GM12875 (cell line): ENCODE measurements at regions not wholly inside any gene's neighbourhood (a gene's known extent, or its start where the extent isn't known, plus 50 kb on each side); places are given as distances from the start of the nearest gene placed in this dataset.

ENCODE experiments used
- H3K4me3 ChIP-seq: one replicate; pipeline ENCODE4 v1.5.1; 2011; ENCODE audit warnings: low read depth, low read length, control low read depth
- TF ChIP-seq, protein P1 (sequence below): IDR thresholded peaks from 2 replicates; pipeline ENCODE4 v1.5.1; 2011; ENCODE audit warnings: low read depth, mild to moderate bottlenecking, control low read depth, inconsistent platforms, low read length, moderate library complexity, borderline replicate concordance; ENCODE audit not compliant: insufficient read depth

DNA sequence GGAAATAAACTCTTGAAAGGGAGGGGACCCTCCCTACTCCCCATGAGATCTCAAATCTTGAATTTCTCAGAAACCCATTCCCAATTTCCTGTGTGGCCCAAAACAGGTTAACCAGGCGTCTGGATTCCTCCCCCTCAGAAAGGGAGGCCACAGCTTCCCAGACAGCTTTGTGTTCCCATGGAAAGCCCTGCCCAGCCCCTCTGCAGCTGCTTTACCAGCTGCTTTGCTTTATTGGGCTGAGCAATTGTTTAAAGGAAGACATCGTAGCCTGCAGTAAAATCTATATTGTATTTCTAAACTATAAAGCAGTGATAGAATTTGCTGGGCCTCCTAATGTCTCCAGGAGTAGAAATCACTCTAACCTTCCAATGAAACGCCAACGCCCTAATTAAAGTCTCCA lies 97.4 kb downstream of the CHST1 start:
- H3K4me3 ChIP-seq, result no peak overlapping the region
- TF ChIP-seq, protein P1, sequence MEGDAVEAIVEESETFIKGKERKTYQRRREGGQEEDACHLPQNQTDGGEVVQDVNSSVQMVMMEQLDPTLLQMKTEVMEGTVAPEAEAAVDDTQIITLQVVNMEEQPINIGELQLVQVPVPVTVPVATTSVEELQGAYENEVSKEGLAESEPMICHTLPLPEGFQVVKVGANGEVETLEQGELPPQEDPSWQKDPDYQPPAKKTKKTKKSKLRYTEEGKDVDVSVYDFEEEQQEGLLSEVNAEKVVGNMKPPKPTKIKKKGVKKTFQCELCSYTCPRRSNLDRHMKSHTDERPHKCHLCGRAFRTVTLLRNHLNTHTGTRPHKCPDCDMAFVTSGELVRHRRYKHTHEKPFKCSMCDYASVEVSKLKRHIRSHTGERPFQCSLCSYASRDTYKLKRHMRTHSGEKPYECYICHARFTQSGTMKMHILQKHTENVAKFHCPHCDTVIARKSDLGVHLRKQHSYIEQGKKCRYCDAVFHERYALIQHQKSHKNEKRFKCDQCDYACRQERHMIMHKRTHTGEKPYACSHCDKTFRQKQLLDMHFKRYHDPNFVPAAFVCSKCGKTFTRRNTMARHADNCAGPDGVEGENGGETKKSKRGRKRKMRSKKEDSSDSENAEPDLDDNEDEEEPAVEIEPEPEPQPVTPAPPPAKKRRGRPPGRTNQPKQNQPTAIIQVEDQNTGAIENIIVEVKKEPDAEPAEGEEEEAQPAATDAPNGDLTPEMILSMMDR, result no peak

DNA sequence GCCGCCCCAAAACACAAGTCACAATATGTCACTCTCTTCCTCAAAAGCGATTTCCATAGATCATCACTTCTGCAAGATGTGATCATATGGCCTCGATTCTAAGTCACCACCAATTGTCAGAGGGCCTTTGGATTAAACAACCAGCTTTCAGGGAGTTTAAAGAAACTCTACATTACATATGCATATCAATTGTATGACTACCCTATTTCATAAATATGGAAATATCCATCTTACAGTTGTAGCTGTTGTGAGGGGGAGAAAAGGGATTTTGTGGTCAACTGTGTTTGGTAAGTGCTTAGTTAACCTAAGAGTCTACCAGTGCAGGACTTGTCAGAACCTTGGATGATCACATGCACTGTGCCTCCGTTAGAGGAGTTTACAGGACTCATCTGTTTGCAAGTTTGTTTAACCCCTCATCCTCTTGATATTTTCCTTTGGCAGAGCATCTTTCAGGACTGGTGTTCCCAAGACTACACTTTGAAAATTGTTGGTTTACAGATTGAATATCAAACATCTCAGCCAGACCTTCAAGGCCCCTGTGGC lies 99.9 kb downstream of the CHST1 start:
- no peak overlapping the region for H3K4me3 ChIP-seq
- TF ChIP-seq, protein P1, result no peak

DNA sequence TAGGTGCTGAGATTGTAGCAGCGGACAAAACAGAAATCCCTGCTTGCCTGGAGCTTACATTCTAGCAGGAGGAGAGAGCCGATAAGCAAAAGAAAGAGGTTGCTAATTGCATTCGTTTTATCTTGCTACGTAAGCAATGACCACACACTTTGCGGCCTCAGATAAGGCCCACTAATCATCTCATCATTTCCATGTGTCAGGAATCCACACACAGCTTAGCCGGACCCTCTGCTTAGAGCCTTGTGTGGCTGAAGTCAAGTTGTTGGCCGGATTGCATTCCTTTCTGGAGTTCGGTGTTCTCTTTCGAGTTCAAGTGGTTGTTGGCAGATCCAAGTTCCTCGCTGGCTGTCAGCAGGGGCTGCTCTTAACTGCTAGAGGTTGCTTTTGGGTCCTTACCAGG lies 101.6 kb downstream of the CHST1 start:
- TF ChIP-seq, protein P1, result no peak
- H3K4me3 ChIP-seq, result no peak overlapping the region

DNA sequence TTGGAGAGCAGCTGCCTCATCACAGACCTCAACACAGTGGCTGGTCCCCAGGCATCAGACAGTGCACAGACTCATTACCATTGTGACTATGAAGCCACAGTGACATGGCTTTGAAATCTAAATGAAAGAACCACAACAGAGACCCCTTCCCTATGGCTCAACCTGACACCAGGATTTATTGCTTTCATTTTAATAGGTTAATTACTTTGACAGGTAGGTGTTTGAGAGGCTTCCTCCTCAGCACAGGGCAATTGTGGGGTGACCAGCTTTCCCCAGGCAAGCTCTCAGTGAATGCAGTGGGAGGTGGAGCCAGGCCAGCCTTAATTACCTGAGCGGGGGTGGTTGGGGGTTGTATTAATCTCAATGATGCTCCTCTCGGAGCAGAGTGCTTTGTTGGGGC lies 102.3 kb downstream of the CHST1 start:
- TF ChIP-seq, protein P1, result no peak
- no peak overlapping the region for H3K4me3 ChIP-seq

DNA sequence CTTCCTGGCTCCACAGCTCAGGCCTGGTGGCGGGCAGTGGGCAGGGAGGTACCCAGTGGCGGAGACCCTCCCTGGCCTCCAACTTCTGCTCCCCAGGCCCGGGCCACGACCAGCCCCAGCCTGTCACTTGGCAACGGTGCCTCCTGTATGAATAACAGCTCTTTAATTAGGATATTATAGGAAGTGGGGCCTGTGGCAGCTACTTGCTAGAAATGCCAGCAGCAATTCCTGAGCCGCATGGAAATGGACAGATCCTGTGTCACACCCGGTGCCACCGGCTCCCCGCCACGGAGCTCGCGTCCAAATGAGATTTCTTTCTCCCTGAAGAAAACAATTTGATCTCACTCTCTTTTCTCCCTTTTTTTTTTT lies 104.5 kb downstream of the CHST1 start:
- TF ChIP-seq, protein P1, result no peak
- H3K4me3 ChIP-seq, result no peak overlapping the region

DNA sequence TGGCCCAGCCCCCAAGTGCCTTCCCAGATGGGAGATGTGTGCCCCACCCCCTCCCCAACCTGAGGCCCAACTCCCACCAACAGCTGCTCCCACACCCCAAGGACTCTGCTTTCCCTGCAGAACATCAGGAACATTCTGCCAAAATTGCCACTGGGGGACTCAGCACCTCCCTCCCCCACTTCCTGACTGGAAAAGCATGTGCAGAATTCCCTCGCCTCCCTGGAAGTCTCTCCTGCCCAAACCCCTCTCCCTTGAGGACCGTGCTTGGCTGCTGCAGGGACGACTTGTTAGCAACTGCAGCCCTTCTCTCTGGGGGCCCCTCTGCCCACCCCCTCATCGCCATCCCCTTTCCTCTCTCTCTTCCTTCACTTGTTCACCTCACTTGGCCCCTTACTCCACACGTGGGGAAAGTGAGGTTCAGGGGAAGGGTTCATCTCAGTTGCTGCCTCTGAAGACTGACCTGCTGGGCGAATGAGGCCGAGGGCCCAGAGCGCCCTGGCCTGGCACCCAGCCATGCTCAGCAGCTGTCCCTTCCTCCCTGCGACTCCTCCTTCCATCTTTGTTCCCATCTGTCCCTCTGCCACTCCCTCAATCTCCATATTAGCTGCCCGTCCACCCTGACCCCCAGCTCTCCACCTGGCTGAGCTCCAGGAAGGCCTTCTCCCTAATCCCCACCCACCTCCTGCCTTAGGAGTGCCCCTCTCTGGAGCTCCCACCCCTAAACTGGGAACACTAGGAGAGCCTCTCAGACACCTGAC lies 105.1 kb downstream of the CHST1 start:
- TF ChIP-seq, protein P1, result no peak
- H3K4me3 ChIP-seq, result no peak overlapping the region

DNA sequence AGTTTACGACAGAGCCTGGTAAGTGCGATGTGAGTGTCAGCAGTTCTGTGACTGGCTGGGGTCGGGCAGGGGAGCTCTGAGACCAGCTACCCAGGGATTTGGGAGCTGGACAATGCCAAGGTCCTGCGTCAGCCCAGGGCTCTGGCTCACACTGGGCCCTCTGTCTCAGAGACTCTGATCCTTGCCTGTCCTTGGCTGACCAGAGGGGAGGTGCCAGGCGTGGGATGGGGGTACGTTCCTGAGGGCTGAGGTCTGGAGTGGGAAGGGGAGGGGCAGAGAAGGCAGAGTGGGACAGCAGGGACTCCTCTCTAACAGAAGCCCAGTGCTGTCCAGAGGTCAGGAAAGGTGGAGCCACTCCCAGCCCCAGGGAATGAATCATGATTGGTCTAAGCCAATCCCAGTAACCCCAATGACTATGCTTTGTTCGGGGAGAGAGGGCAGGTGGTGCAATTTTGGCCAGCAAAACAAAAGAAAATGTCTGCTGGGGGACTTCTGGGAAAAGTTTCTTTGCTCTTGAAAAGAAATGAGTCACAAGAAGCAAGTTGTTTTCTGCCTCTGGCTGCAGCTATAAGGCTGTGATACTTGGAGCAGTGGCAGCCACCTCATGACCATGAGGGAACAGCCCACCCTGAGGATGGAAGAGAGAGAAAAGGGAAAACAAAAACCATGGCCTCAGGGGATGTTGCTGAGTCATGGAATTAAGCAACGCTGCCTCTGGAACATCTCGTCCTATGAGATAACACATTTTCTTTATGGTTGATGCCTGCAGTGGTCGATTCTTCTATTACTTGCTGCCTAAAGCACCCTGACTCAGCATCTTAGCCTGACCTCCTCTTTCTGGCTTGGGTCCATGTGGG lies 108.3 kb downstream of the CHST1 start:
- TF ChIP-seq, protein P1, result no peak
- no peak overlapping the region for H3K4me3 ChIP-seq
